GM21717 (cell line): ENCODE measurements at regions not wholly inside any gene's neighbourhood (a gene's known extent, or its start where the extent isn't known, plus 50 kb on each side); places are given as distances from the start of the nearest gene placed in this dataset.

Source experiments
- ATAC-seq: cut with Tn5 transposase; IDR thresholded peaks from one replicate; pipeline ENCODE4 v1.9.1; 2021; ENCODE audit warnings: mild to moderate bottlenecking, moderate library complexity; ENCODE audit not compliant: unreplicated experiment

- no peak for ATAC-seq
These were observed 50.0 kb upstream of the BET1 start for GRCh38 chr7:94054130-94054529.

GRCh38 chr7:94055963-94056362, 51.8 kb upstream of the BET1 start:
- ATAC-seq, result no peak

- no peak for ATAC-seq
These were observed 52.6 kb upstream of the BET1 start for GRCh38 chr7:94056796-94057207.

GRCh38 chr7:94057955-94058354, 53.8 kb upstream of the BET1 start:
- no peak for ATAC-seq

GRCh38 chr7:94059746-94060145, 55.6 kb upstream of the BET1 start:
- ATAC-seq, result no peak

GRCh38 chr7:94060752-94061151, 56.6 kb upstream of the BET1 start:
- no peak for ATAC-seq

GRCh38 chr7:94061326-94061725, 57.2 kb upstream of the BET1 start:
- no peak for ATAC-seq

GRCh38 chr7:94062372-94062771, 58.2 kb upstream of the BET1 start:
- no peak for ATAC-seq

GRCh38 chr7:94064541-94065191, 60.5 kb upstream of the BET1 start:
- no peak for ATAC-seq

GRCh38 chr7:94067047-94067446, 62.9 kb upstream of the BET1 start:
- no peak for ATAC-seq

GRCh38 chr7:94067506-94067905, 63.4 kb upstream of the BET1 start:
- no peak for ATAC-seq

- ATAC-seq, result peak; percentile 88
These were observed 65.1 kb upstream of the BET1 start for GRCh38 chr7:94069162-94069739.

GRCh38 chr7:94080551-94080950, 76.4 kb upstream of the BET1 start:
- ATAC-seq, result no peak

GRCh38 chr7:94082126-94082525, 78.0 kb upstream of the BET1 start:
- no peak for ATAC-seq

GRCh38 chr7:94087664-94088352, 83.7 kb upstream of the BET1 start:
- ATAC-seq, result peak; percentile 95

- ATAC-seq, result no peak
These were observed 84.4 kb upstream of the BET1 start for GRCh38 chr7:94088560-94088959.

GRCh38 chr7:94089806-94090205, 85.7 kb upstream of the BET1 start:
- ATAC-seq, result no peak

GRCh38 chr7:94092980-94093379, 88.8 kb upstream of the BET1 start:
- ATAC-seq, result no peak

- ATAC-seq, result no peak
These were observed 90.1 kb upstream of the BET1 start for GRCh38 chr7:94094298-94094697.

GRCh38 chr7:94095316-94096009, 91.3 kb upstream of the BET1 start:
- no peak for ATAC-seq

- ATAC-seq, result no peak
These were observed 95.5 kb upstream of the BET1 start for GRCh38 chr7:94099679-94100078.
